Breast epithelium (tissue), 3 donors: ENCODE measurements at regions not wholly inside any gene's neighbourhood (a gene's known extent, or its start where the extent isn't known, plus 50 kb on each side); places are given as distances from the start of the nearest gene placed in this dataset.

Source experiments
- POLR2A ChIP-seq: fragments of 450-650 bp; IDR thresholded peaks from one replicate; pipeline ENCODE4 v1.6.1; 2016; ENCODE audit warnings: antibody characterized with exemption, mild to moderate bottlenecking, moderate library complexity
- POLR2AphosphoS5 ChIP-seq, 3 donors: sonication (generic); formaldehyde crosslinking; IDR thresholded peaks; one replicate each; pipeline ENCODE4 v1.6.1; 2017; ENCODE audit warnings: antibody characterized with exemption in 3 of 3
- TF ChIP-seq, protein P1 (sequence below), 3 donors: fragments of 450-650 bp; IDR thresholded peaks; one replicate each; pipeline ENCODE4 v1.5.1; 2016 to 2017; ENCODE audit warnings: antibody characterized with exemption in 3 of 3, mild to moderate bottlenecking in 3 of 3, moderate library complexity in 3 of 3

GRCh38 chr15:20353966-20354883 is 187.4 kb downstream of the GOLGA6L6 start:
- TF ChIP-seq, protein P1, sequence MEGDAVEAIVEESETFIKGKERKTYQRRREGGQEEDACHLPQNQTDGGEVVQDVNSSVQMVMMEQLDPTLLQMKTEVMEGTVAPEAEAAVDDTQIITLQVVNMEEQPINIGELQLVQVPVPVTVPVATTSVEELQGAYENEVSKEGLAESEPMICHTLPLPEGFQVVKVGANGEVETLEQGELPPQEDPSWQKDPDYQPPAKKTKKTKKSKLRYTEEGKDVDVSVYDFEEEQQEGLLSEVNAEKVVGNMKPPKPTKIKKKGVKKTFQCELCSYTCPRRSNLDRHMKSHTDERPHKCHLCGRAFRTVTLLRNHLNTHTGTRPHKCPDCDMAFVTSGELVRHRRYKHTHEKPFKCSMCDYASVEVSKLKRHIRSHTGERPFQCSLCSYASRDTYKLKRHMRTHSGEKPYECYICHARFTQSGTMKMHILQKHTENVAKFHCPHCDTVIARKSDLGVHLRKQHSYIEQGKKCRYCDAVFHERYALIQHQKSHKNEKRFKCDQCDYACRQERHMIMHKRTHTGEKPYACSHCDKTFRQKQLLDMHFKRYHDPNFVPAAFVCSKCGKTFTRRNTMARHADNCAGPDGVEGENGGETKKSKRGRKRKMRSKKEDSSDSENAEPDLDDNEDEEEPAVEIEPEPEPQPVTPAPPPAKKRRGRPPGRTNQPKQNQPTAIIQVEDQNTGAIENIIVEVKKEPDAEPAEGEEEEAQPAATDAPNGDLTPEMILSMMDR (IDR thresholded peaks at IDR 0.05): no peak
- TF ChIP-seq POLR2AphosphoS5 (IDR thresholded peaks at IDR 0.05) (no peak), POLR2A (no peak)
